Mucosa of descending colon (tissue), 3 donors: ENCODE measurements at regions not wholly inside any gene's neighbourhood (a gene's known extent, or its start where the extent isn't known, plus 50 kb on each side); places are given as distances from the start of the nearest gene placed in this dataset.

Experiments
- ATAC-seq: fragments of 200-7000 bp; cut with Tn5 transposase; one replicate; pipeline ENCODE4 v1.9.1; 2020; ENCODE audit warnings: mild to moderate bottlenecking, moderate library complexity
- DNase-seq, 3 donors: peaks; one replicate each; pipeline ENCODE4 v3.0.0-alpha.2; 2020
- H3K36me3 ChIP-seq: fragments of 200-600 bp; one replicate; pipeline ENCODE4 v1.8.0; 2021; ENCODE audit warnings: low read depth, mild to moderate bottlenecking
- H3K4me1 ChIP-seq: fragments of 200-600 bp; one replicate; pipeline ENCODE4 v1.8.0; 2021; ENCODE audit warnings: low read depth, mild to moderate bottlenecking
- H3K4me3 ChIP-seq: fragments of 200-600 bp; one replicate; pipeline ENCODE4 v1.8.0; 2021; ENCODE audit warnings: mild to moderate bottlenecking
- H3K9me3 ChIP-seq: fragments of 200-600 bp; one replicate; pipeline ENCODE4 v1.8.0; 2021; ENCODE audit warnings: mild to moderate bottlenecking
- intact Hi-C, 2 donors: fragments of 100-400 bp; cut with DNase I in 1 of 2; cut with micrococcal nuclease in 1 of 2; formaldehyde crosslinking; loops; one replicate each; pipeline versions ENCODE4 v1.11.0 to v1.11.1; 2022; cut with DNase I, micrococcal nuclease
- TF ChIP-seq, protein P1 (sequence below): fragments of 200-600 bp; IDR thresholded peaks from one replicate; pipeline ENCODE4 v1.8.0; 2022; ENCODE audit warnings: antibody characterized with exemption, mild to moderate bottlenecking
- donor health status: DM: no; HTN: no; CAD: no; lungs with moderate emphysema.
- donor health status: DM: no; HTN: no; CAD: no.
- donor health status: DM: no; HTN: yes; CAD: no.

DNA sequence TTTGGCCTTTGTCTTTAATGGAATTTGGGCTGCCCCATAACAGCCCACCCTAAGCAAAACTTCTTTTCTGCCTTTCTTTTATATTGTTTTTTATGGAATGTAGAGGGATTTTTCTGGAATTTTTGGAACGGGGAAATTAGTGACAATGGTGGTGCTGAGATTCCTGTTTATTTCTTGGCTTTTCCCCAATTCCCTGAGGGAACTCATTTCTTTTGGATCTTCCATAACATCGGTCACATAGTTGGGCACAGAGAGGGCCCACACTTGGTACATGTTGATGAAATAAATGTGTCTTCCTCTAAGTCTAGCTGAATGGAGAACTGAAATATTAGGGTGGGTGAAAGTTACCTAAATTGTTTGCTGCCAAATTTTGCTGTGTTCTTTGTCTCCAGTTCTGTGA lies 191.6 kb upstream of the TNP1 start:
- Histone ChIP-seq H3K36me3 (no peaks in the 10 kb centered on the region), H3K4me1 (no peaks in the 10 kb centered on the region), H3K9me3 (no peaks in the 10 kb centered on the region), H3K4me3 (no peak overlapping the region)
- TF ChIP-seq, protein P1, sequence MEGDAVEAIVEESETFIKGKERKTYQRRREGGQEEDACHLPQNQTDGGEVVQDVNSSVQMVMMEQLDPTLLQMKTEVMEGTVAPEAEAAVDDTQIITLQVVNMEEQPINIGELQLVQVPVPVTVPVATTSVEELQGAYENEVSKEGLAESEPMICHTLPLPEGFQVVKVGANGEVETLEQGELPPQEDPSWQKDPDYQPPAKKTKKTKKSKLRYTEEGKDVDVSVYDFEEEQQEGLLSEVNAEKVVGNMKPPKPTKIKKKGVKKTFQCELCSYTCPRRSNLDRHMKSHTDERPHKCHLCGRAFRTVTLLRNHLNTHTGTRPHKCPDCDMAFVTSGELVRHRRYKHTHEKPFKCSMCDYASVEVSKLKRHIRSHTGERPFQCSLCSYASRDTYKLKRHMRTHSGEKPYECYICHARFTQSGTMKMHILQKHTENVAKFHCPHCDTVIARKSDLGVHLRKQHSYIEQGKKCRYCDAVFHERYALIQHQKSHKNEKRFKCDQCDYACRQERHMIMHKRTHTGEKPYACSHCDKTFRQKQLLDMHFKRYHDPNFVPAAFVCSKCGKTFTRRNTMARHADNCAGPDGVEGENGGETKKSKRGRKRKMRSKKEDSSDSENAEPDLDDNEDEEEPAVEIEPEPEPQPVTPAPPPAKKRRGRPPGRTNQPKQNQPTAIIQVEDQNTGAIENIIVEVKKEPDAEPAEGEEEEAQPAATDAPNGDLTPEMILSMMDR = no peak
- ATAC-seq = no peak
- intact Hi-C loops = no loop called here
- no peak for DNase-seq

DNA sequence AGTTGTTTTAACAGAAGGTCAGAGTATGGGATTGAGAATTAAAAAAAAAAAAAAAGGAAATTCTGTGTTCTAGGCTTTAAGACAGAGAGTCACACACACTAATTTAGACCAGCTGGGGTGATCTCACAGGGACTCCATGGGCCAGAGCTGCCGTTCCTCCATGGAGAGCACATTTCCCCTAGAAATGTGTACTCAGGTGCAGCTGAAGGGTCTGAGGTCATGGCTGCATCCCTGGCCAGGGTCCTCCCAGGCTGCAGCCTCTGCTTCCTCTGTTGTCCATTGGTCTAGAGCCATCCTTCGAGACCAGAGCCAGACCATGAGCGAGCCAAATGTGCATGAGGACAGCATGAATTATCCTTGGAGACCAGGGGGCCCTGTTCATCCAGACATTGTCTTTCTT lies 190.1 kb upstream of the TNP1 start:
- no peak for DNase-seq
- Histone ChIP-seq H3K9me3 (no peaks in the 10 kb centered on the region), H3K4me3 (no peak overlapping the region), H3K36me3 (no peaks in the 10 kb centered on the region), H3K4me1 (no peaks in the 10 kb centered on the region)
- TF ChIP-seq, protein P1 = no peak
- intact Hi-C loops = no loop called here
- ATAC-seq = no peak

DNA sequence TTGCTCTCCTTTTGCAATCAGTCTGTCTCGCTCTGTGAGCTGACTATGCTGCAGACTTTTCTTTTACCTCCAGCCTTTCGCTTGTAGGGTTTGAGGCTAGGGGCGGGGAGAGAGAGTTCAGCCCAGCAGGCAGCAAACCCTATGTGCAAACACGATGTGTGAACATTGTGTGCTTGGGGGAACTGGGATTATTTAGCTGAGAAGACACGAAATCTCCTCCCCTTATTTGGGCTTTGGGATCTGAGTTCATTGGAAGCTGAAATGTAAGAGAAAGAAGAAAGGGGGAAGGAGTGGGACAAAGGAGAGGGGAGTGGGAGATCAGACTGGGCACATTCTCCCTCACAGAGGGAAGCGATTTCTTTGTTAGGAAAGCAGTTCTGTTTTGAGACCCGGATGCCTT lies 189.6 kb upstream of the TNP1 start:
- TF ChIP-seq, protein P1 = no peak
- H3K4me1 ChIP-seq = no peaks in the 10 kb centered on the region
- no peaks in the 10 kb centered on the region for H3K36me3 ChIP-seq
- ATAC-seq (no peak), DNase-seq (no peak)
- H3K4me3 ChIP-seq = no peak overlapping the region
- H3K9me3 ChIP-seq = no peaks in the 10 kb centered on the region
- intact Hi-C loops = no loop called here

DNA sequence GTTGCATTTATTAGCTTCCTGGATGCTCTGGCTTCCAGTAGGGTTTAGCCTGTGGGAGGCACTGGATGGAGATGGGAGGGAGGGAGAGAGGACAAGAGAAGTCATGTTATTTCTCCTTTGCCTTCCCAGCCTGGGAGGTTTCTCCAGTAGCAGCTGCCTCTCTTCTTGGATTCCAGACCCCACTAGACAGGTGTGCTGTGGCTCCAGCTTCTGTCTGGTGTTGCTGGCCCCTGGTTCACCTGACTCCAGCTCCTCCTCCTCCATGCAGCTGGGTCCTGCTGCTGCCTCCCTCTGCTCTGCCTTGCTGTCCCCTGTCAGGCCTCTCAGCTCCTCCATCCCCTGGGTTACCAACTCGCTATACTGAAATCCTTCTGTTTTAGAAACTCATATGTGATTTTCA lies 188.9 kb upstream of the TNP1 start:
- H3K9me3 ChIP-seq = no peaks in the 10 kb centered on the region
- intact Hi-C loops = no loop called here
- no peaks in the 10 kb centered on the region for H3K4me1 ChIP-seq
- no peaks in the 10 kb centered on the region for H3K36me3 ChIP-seq
- TF ChIP-seq, protein P1 = no peak
- DNase-seq = no peak
- no peak overlapping the region for H3K4me3 ChIP-seq
- ATAC-seq = no peak

DNA sequence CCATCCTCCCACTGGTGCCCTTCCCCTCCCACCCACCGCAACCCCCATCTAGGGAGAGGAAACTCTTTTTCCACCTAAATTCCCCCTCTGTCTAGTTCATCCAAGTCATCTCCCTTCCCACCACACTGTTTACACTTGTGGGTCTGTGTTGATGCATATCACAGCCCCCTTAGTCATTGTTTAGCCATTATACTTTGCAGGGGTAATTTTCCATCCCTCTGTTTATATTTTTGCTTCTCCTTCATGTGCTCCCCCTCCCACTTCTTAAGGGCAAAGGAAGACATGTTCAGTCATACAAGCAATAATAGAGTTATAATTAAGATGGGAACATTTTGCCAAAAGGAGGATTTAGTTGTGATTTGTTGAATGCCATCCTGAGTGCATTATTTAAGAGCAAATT lies 187.8 kb upstream of the TNP1 start:
- Histone ChIP-seq H3K4me3 (no peak overlapping the region), H3K9me3 (no peaks in the 10 kb centered on the region), H3K4me1 (no peaks in the 10 kb centered on the region), H3K36me3 (no peaks in the 10 kb centered on the region)
- DNase-seq (no peak), ATAC-seq (no peak)
- TF ChIP-seq, protein P1 = no peak
- intact Hi-C loops = no loop called here

DNA sequence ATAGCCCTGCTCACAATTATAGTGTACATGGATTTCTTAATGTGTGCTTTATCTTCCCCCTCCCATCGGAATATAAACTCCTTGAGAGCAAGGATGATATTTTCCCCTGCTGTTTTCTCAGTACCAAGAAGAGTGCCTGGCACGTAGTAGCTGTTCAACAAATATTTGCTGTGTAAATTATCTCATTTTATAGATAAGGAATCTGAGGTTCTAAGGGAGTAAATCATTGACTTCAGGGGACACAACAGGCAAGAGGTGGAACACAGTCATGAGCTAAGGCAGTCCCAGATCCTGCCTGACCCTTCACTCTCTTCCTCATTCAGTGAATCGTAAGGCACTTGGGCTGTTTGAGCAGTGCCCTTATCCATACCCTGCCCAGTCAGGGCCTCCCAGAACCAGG lies 187.3 kb upstream of the TNP1 start:
- no peak overlapping the region for H3K4me3 ChIP-seq
- H3K9me3 ChIP-seq = no peaks in the 10 kb centered on the region
- TF ChIP-seq, protein P1 = no peak
- H3K36me3 ChIP-seq = no peaks in the 10 kb centered on the region
- peak; percentile 40 for ATAC-seq
- DNase-seq = no peak
- intact Hi-C loops = no loop called here
- H3K4me1 ChIP-seq = no peaks in the 10 kb centered on the region
